Left colon (tissue), 2 donors: ENCODE measurements at regions not wholly inside any gene's neighbourhood (a gene's known extent, or its start where the extent isn't known, plus 50 kb on each side); places are given as distances from the start of the nearest gene placed in this dataset.

Experiments
- ATAC-seq: fragments of 200-7000 bp; cut with Tn5 transposase; one replicate; pipeline ENCODE4 v1.9.1; 2020; ENCODE audit warnings: mild to moderate bottlenecking, moderate library complexity
- DNase-seq, 2 donors: peaks; one replicate each; pipeline ENCODE4 v3.0.0-alpha.2; 2020
- intact Hi-C, 2 donors: fragments of 100-400 bp; cut with DNase I in 1 of 2; cut with micrococcal nuclease in 1 of 2; formaldehyde crosslinking; loops; one replicate each; pipeline versions ENCODE4 v1.11.2 to v1.14.0; 2022; cut with DNase I, micrococcal nuclease
- donor health status: DM: no; HTN: no; CAD: no.
- donor health status: DM: yes; HTN: yes; CAD: no.

GRCh38 chr2:23123686-23124085 lies 261.3 kb upstream of the KLHL29 start:
- no peak for DNase-seq
- intact Hi-C loops, result no loop called here
- no peak for ATAC-seq

- no peak for ATAC-seq
Measured at GRCh38 chr2:23124214-23124750, 260.7 kb upstream of the KLHL29 start.

GRCh38 chr2:23127465-23127864 lies 257.5 kb upstream of the KLHL29 start:
- peak; percentile 68 to 78 for DNase-seq
- intact Hi-C loops, result no loop called here
- peak; percentile 97 for ATAC-seq

More at GRCh38 chr2:23124214-23124750, 260.7 kb upstream of the KLHL29 start:
- intact Hi-C loops, result no loop called here
- no peak for DNase-seq

- DNase-seq, result no peak
- intact Hi-C loops, result no loop called here
- no peak for ATAC-seq
Measured at GRCh38 chr2:23128684-23129292, 256.2 kb upstream of the KLHL29 start.

- intact Hi-C loops, result no loop called here
- ATAC-seq (no peak), DNase-seq (no peak)
Measured at GRCh38 chr2:23131066-23131575, 253.9 kb upstream of the KLHL29 start.

GRCh38 chr2:23132000-23132399 lies 253.0 kb upstream of the KLHL29 start:
- no peak for DNase-seq
- intact Hi-C loops, result no loop called here
- ATAC-seq, result no peak

GRCh38 chr2:23132823-23133595 lies 252.0 kb upstream of the KLHL29 start:
- intact Hi-C loops, result no loop called here
- ATAC-seq, result no peak
- DNase-seq, result no peak

GRCh38 chr2:23134726-23135125 lies 250.3 kb upstream of the KLHL29 start:
- DNase-seq (no peak), ATAC-seq (no peak)
- intact Hi-C loops, result no loop called here

GRCh38 chr2:23135481-23136100 lies 249.4 kb upstream of the KLHL29 start:
- intact Hi-C loops, result no loop called here
- ATAC-seq (no peak), DNase-seq (no peak)

GRCh38 chr2:23137166-23137565 lies 247.8 kb upstream of the KLHL29 start:
- no peak for ATAC-seq
- no peak for DNase-seq
- intact Hi-C loops, result no loop called here

- DNase-seq, result no peak
- intact Hi-C loops, result no loop called here
- no peak for ATAC-seq
Measured at GRCh38 chr2:23138701-23139100, 246.3 kb upstream of the KLHL29 start.

- DNase-seq, result no peak
- intact Hi-C loops, result no loop called here
- ATAC-seq, result no peak
Measured at GRCh38 chr2:23145460-23145859, 239.5 kb upstream of the KLHL29 start.

GRCh38 chr2:23146011-23146410 lies 239.0 kb upstream of the KLHL29 start:
- ATAC-seq (no peak), DNase-seq (no peak)
- intact Hi-C loops, result no loop called here

GRCh38 chr2:23148342-23148741 lies 236.6 kb upstream of the KLHL29 start:
- ATAC-seq (no peak), DNase-seq (no peak)
- intact Hi-C loops, result no loop called here

GRCh38 chr2:23149777-23150176 lies 235.2 kb upstream of the KLHL29 start:
- DNase-seq (no peak), ATAC-seq (no peak)
- intact Hi-C loops, result no loop called here

- DNase-seq, result no peak
- intact Hi-C loops, result no loop called here
- ATAC-seq, result no peak
Measured at GRCh38 chr2:23153484-23153883, 231.5 kb upstream of the KLHL29 start.

- intact Hi-C loops, result no loop called here
- DNase-seq (no peak), ATAC-seq (no peak)
Measured at GRCh38 chr2:23155022-23155421, 230.0 kb upstream of the KLHL29 start.

- intact Hi-C loops, result no loop called here
- ATAC-seq (no peak), DNase-seq (no peak)
Measured at GRCh38 chr2:23157812-23158211, 227.2 kb upstream of the KLHL29 start.

GRCh38 chr2:23158306-23158705 lies 226.7 kb upstream of the KLHL29 start:
- intact Hi-C loops, result no loop called here
- DNase-seq, result no peak
- no peak for ATAC-seq
